ENCODE measurements at regions not wholly inside any gene's neighbourhood (a gene's known extent, or its start where the extent isn't known, plus 50 kb on each side); places are given as distances from the start of the nearest gene placed in this dataset.

- TF ChIP-seq CTCF (IDR thresholded peaks at IDR 0.05; ENCODE audit: low read length): no peak
- TF ChIP-seq EZH2 (IDR thresholded peaks at IDR 0.05; ENCODE audit: borderline replicate concordance, low read length): no peak
Measured at GRCh38 chr13:50243931-50244330, 228.7 kb downstream of the KCNRG start.

All from OCI-LY1 (cell line).